T1000 (cell line): ENCODE measurements at regions not wholly inside any gene's neighbourhood (a gene's known extent, or its start where the extent isn't known, plus 50 kb on each side); places are given as distances from the start of the nearest gene placed in this dataset.
"Not testable (repeated sequence)": the region's sequence is repeated elsewhere in the genome, so short reads cannot be mapped to it uniquely, and the experiment has no call there.

ENCODE experiments used
- DNase-seq: peaks from one replicate; lab custom pipeline; 2025; ENCODE audit warnings: mixed read lengths; lab: John Stamatoyannopoulos, UW

DNA sequence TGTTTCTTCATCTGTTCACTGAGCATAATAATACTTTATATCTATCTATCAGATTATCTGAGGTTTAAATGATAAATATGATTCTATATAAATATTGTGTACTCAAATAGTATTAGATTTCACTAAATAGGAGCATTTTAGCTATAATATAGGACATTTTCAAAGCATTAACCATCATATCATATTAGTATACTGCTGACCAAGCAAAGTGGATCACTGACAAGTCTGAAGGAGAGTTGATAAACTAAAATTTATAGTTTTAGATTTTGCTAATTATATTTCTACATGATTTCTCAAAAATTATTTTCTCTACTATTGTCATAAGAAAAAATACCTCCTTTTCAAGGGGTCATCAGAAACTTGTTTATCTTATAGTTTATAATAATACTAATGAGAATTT is 937.8 kb upstream of the LRATD1 start:
- DNase-seq, result no peak

DNA sequence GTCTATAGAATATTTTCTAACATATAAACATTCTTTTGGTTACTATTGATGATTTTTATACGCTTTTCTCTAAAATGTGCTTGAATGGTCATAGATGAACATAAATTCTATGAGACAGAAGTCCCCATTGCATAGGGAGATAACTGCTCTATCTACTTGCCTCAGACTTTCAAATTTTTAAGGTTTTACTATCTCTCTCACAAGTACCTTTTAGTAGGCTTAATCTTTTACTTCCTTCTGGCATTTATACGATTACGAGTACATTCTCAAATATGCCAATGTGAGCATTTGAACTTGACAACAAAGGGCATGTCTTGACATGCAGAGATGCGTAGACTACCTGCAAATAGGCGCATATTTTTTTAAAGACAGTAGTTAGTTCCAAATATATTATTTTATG is 935.9 kb upstream of the LRATD1 start:
- DNase-seq, result no peak

DNA sequence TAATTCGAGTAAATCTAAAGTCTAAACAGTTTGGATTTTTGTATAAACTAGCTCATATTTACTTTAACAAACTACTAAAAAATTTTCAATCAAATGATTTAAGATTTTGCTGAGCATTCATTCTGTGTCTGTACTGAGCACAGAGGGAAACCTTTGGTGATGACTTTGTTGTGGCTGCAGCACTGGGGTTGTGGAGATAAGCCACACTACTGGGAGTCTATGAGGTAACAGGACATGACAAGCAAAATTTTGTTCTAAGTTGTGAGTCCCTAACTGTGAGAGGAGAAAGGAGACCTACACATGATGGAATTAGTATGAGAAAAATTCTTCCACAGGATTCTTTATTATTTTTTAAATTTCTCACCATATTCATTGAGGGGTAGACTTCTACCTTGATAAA is 933.7 kb upstream of the LRATD1 start:
- no peak for DNase-seq

DNA sequence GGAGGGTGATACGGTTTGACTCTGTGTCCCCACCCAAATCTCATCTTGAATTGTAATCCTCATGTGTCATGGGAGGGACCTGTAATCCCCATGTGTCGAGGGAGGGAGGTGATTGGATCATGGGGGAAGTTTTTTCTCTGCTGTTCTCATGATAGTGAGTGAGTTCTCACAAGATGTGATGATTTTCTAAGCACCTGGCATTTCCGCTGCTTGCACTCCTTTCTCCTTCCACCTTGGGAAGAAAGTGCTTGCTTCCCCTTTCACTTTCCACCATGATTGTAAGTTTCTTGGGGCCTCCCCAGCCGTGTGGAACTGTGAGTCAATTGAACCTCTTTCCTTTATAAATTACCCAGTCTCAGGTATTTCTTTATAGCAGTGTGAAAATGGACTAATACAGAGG is 932.6 kb upstream of the LRATD1 start:
- DNase-seq, result not testable (repeated sequence)

DNA sequence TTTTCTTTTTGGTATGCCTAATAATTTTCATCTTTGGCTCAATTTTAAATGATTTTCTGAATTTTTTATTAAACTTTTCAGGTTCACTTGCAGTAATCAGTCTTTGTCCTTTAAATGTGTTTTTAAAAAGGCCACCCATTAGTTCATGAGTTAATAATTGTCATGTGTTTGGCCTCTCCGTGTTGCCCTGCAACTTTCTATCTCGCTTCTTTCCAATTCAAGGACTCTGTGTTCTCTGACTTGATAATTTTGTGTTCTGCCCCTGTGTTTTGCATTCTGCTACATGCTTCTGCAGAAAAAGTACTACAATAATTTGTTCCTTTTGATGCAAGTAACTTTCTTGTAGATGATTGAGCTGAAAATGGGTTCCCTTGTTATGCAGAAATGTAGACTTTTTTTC is 921.4 kb upstream of the LRATD1 start:
- no peak for DNase-seq

DNA sequence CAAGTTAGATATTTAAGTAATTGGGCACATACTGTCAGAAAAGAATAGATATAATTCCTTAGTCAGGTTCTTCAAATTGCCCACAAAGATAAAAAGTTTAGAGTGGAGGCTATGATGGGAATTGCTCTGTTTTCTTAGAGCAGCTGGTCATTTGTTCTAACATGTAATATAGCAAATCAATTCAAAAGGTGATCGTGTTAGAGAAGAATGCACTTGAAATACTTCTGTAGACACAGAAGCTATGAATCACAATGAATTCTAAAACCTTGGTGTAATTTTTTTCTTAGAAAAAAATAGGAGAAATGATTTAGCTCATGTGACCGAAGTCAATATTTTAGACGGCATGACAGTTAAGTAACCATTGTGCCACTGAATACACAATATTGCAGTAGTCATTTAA is 918.1 kb upstream of the LRATD1 start:
- DNase-seq, result no peak

DNA sequence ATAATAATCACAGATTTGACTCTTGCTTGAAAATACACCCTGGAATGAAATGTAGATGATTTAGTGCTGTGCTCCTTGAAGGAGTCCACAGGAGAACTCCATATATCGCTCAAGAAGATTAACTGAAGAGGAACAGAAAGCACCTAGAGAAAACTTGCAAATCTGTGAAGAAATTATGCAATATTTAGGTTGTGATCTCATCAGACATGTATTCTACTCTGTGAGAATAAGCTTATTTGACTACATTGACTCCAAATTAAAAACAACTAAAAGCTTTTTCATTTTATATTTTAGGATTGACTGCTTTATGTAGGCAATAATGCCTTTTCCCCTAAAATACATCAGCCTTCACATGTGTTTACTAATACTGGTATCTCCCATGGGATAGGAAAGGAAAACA is 906.6 kb upstream of the LRATD1 start:
- DNase-seq, result no peak

DNA sequence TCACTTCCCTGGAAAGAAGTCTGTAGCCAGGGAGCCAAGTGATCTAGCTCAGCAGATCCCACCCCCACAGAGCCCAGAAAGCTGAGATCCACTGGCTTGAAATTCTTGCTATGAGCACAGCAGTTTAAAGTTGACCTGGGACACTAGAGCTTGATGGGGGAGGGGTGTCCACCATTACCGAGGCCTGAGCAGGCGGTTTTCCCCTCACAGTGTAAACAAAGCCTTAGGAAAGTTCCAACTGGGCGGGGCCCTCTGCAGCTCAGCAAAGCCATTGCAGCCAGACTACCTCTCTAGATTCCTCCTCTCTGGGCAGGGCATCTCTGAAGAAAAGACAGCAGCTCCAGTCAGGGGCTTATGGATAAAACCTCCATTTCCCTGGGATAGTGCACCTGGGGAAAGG is 887.2 kb upstream of the LRATD1 start:
- DNase-seq, result no peak

- no peak for DNase-seq
Measured at GRCh38 chr2:13751955-13752354, 880.6 kb upstream of the LRATD1 start.

GRCh38 chr2:13758412-13758811 is 874.1 kb upstream of the LRATD1 start:
- DNase-seq, result no peak

- DNase-seq, result no peak
Measured at GRCh38 chr2:13768274-13768673, 864.2 kb upstream of the LRATD1 start.

- no peak for DNase-seq
Measured at GRCh38 chr2:13770279-13770678, 862.2 kb upstream of the LRATD1 start.

DNA sequence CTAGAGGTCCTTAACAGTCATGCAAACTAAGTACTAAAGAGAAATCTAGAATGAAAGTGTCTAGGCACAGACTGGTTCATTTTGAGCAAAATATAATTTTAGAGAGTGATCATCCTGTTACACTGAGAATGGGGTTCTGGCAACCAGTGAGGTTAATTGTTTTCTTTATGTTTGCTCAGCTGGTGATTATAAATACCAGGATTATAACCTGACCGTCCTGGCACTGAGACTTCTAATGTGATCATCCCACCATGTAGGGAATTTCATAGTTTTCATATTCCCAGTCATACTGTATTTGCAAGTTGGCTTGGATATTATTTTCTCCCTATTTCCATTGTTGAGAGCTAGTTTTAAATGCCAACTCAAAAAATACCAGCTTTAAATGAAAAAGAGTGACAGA is 852.5 kb upstream of the LRATD1 start:
- DNase-seq, result no peak

GRCh38 chr2:13791019-13791547 is 841.4 kb upstream of the LRATD1 start:
- no peak for DNase-seq

DNA sequence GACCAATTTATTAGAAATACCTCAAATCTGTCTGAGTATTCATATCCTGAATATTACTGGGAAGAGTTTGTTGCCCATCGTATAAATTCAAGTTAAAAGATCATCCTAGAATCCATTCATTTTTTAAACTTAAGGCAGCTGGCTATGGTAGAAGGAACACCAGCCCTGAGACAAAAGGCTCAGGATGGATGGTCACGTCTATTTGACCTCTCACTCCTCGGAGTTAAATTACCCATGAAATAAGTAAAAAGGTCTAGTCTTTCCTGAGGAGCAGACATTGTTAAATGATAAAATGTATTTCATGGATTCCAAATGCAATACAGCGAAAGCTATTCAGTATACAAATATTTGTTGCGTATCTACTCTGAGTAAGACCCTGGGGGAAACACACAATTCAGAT is 826.0 kb upstream of the LRATD1 start:
- no peak for DNase-seq

- no peak for DNase-seq
Measured at GRCh38 chr2:13813236-13813635, 819.3 kb upstream of the LRATD1 start.

GRCh38 chr2:13818002-13818401 is 814.5 kb upstream of the LRATD1 start:
- no peak for DNase-seq

DNA sequence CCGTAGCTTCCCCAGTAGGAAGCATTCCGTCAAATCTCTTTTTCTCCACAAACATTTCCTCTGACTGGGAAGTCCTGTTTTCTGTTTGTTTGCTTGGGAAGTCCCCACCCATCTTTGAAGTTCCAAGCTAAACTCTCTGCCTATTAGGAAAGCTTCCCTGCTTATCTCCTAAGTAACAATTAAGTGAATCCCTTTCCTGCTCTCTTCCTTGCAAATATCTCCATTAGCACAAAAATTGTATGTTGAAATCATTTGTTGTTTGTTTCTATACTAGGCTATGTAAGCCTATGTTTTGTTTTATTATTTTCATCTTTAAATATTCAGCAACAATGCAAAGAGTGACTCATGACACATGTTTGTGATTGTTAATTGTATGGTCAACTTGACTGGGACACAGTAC is 812.6 kb upstream of the LRATD1 start:
- no peak for DNase-seq

DNA sequence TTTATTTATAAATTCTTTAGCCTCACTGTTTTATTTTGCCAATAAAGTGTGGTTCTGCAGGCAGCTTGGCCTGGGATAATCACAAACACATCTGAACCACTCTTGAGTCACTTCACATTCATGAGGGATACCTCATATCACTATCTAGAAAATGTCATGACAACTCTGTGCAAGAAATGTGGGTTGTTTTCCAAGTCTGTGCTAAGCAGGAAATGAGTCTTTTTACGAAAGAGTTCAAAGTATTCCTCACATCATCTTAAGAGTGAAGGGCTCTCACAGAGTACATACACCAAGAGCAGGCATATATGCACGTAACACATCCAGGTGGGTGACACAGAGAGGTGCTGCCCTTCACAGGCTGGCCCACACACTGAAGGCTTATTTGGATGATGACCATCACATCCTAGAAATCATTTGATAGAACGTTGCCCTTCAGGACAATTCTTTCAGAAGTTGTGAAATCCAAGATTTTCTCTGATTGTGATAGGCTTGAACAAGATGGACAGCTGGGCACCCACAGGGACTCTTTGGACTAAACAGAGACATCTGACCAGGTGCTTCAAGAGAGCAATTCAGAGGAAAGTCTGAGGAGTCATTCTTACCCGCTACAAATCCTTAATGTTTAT is 811.1 kb upstream of the LRATD1 start:
- no peak for DNase-seq

GRCh38 chr2:13822365-13822764 is 810.2 kb upstream of the LRATD1 start:
- DNase-seq, result no peak

DNA sequence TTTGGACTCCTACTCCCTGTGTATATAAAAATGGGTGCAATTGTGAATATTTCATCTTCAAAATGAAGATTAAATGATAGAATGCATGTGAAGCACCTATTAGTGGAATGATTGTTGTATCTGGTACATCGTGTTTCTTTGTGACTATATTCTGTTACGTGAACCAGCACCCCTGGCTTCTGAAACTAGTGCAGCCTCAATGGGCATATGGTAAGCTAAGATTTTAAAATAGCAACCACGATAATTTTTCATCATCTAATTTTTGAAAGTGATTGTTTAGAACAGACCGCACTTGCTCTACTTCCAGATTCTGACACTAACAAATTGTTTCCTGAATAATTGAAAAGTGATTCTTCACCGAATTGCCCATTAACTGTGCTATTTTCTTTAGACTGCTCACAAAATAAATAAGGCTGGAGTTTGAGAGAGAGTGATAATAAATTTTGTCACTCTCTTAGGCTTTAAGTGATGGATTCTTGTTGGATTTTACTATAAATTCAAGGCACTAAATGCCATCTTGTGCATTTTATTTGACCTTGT is 806.1 kb upstream of the LRATD1 start:
- DNase-seq, result no peak

DNA sequence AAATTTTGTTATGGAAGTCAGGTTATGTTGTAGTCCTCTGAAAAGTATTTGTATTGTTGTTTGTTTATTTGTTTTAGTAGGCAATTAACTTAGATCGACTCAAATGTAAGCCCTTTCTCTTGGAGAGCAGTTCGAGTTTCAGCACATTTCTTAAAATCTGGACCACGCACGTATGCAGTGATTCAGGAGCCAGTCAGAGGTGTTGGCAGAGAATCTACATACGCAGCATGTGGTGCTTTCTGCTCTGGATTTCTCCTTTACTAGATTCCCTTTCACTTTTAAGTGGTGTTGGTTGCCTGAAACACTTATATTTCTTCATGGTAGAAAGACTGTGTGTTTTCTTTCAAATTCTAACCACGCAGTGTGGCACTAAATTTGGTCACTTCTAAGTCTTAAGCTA is 773.9 kb upstream of the LRATD1 start:
- no peak for DNase-seq

- DNase-seq, result not testable (repeated sequence)
Measured at GRCh38 chr2:13868275-13868674, 764.2 kb upstream of the LRATD1 start.

DNA sequence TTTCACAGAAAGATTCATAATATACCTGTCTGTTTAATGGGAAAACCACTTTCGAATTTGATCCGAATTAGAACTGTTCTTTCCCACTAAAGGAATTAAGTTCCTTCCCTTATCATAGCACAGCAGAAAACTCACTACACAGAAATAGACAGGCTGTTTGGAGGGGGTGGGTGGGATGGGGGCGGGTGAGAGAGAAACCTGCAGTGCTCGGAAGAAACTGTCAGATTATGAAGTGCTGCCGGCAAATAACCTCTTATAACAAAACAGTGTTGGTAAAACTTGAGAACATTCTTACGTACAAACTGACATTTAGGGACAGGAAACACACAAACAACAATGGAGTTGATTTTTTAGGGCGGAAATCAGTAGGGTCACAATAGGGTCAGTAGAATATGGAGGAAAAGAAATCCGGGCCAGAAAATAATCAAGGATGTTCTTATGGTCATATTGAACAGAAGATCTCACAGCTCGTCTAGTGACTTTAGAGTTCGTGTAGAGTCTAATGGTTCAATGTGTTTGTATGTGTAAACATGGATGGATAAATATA is 756.0 kb upstream of the LRATD1 start:
- no peak for DNase-seq
